H9 (cell line): ENCODE measurements at regions not wholly inside any gene's neighbourhood (a gene's known extent, or its start where the extent isn't known, plus 50 kb on each side); places are given as distances from the start of the nearest gene placed in this dataset.

ENCODE experiments used
- DNase-seq: peaks from one replicate; pipeline ENCODE4 v3.0.0-alpha.2; 2017
- H2AFZ ChIP-seq: one replicate; pipeline ENCODE4 v1.6.1; 2013; ENCODE audit warnings: mild to moderate bottlenecking, low read length, control low read depth, moderate library complexity
- H2AK5ac ChIP-seq: 2 replicates; pipeline ENCODE4 v1.6.1; 2013; ENCODE audit warnings: low read length, control low read depth, mixed read lengths; ENCODE audit not compliant: insufficient read length
- H2BK120ac ChIP-seq: one replicate; pipeline ENCODE4 v1.6.1; 2013; ENCODE audit warnings: low read depth, mild to moderate bottlenecking, low read length, control low read depth, inconsistent platforms; ENCODE audit not compliant: poor library complexity, severe bottlenecking
- H2BK12ac ChIP-seq: 2 replicates; pipeline ENCODE4 v1.6.1; 2013; ENCODE audit warnings: low read length, control low read depth, mixed read lengths, low read depth; ENCODE audit not compliant: insufficient read length
- H2BK15ac ChIP-seq: 2 replicates; pipeline ENCODE4 v1.6.1; 2013; ENCODE audit warnings: low read depth, low read length, control low read depth
- H2BK20ac ChIP-seq: one replicate; pipeline ENCODE4 v1.6.1; 2013; ENCODE audit warnings: low read depth, mild to moderate bottlenecking, low read length, control low read depth, inconsistent platforms; ENCODE audit not compliant: poor library complexity, severe bottlenecking
- H2BK5ac ChIP-seq: 2 replicates; pipeline ENCODE4 v1.6.1; 2013; ENCODE audit warnings: low read length, control low read depth, mixed read lengths; ENCODE audit not compliant: insufficient read length
- H3K14ac ChIP-seq: 2 replicates; pipeline ENCODE4 v1.6.1; 2013; ENCODE audit warnings: low read length, control low read depth; ENCODE audit not compliant: insufficient read depth
- H3K18ac ChIP-seq: 2 replicates; pipeline ENCODE4 v1.6.1; 2013; ENCODE audit warnings: low read depth, mild to moderate bottlenecking, mixed read lengths, low read length, control low read depth; ENCODE audit not compliant: insufficient read length
- H3K23ac ChIP-seq: 2 replicates; pipeline ENCODE4 v1.6.1; 2013; ENCODE audit warnings: low read length, control low read depth, mixed read lengths, low read depth; ENCODE audit not compliant: insufficient read length
- H3K23me2 ChIP-seq: 2 replicates; pipeline ENCODE4 v1.6.1; 2013; ENCODE audit warnings: low read depth, mild to moderate bottlenecking, mixed read lengths, low read length, control low read depth; ENCODE audit not compliant: insufficient read length, poor library complexity, severe bottlenecking
- H3K27ac ChIP-seq: 2 replicates; pipeline ENCODE4 v1.5.1; 2013; ENCODE audit warnings: low read length, control low read depth, mixed read lengths, low read depth; ENCODE audit not compliant: insufficient read length
- H3K27me3 ChIP-seq: 2 replicates; pipeline ENCODE4 v1.6.1; 2013; ENCODE audit warnings: low read length, control low read depth, inconsistent platforms; ENCODE audit not compliant: insufficient read depth
- H3K4ac ChIP-seq: 2 replicates; pipeline ENCODE4 v1.6.1; 2013; ENCODE audit warnings: low read depth, mild to moderate bottlenecking, control low read depth, inconsistent platforms, low read length, moderate library complexity
- H3K4me1 ChIP-seq: 2 replicates; pipeline ENCODE4 v1.6.1; 2013; ENCODE audit warnings: low read length, control low read depth, inconsistent platforms; ENCODE audit not compliant: insufficient read depth
- H3K4me2 ChIP-seq: 2 replicates; pipeline ENCODE4 v1.6.1; 2013; ENCODE audit warnings: low read length, control low read depth, mixed read lengths; ENCODE audit not compliant: insufficient read length, insufficient read depth
- H3K56ac ChIP-seq: 2 replicates; pipeline ENCODE4 v1.6.1; 2013; ENCODE audit warnings: low read depth, mild to moderate bottlenecking, mixed read lengths, low read length, control low read depth; ENCODE audit not compliant: insufficient read length
- H3K79me1 ChIP-seq: 2 replicates; pipeline ENCODE4 v1.6.1; 2013; ENCODE audit warnings: low read depth, mild to moderate bottlenecking, moderate library complexity, low read length, control low read depth, inconsistent platforms; ENCODE audit not compliant: insufficient read depth, poor library complexity, severe bottlenecking
- H3K79me2 ChIP-seq: 2 replicates; pipeline ENCODE4 v1.6.1; 2013; ENCODE audit warnings: low read length, control low read depth, inconsistent platforms; ENCODE audit not compliant: insufficient read depth
- H3K9ac ChIP-seq: 2 replicates; pipeline ENCODE4 v1.6.1; 2013; ENCODE audit warnings: low read length, control low read depth, mixed read lengths; ENCODE audit not compliant: insufficient read length; ENCODE audit errors: extremely low read depth
- H3K9me3 ChIP-seq: one replicate; pipeline ENCODE4 v1.6.1; 2013; ENCODE audit warnings: low read depth, low read length, inconsistent platforms; ENCODE audit not compliant: control insufficient read depth
- H3T11ph ChIP-seq: one replicate; pipeline ENCODE4 v1.6.1; 2013; ENCODE audit warnings: mild to moderate bottlenecking, low read length, control low read depth, inconsistent platforms
- H4K20me1 ChIP-seq: one replicate; pipeline ENCODE4 v1.6.1; 2013; ENCODE audit not compliant: control insufficient read depth, insufficient read length, insufficient read depth
- H4K5ac ChIP-seq: 2 replicates; pipeline ENCODE4 v1.6.1; 2013; ENCODE audit warnings: low read depth, mild to moderate bottlenecking, mixed read lengths, low read length, control low read depth; ENCODE audit not compliant: insufficient read length
- H4K8ac ChIP-seq: replicated peaks from 2 replicates; pipeline ENCODE4 v1.6.1; 2013; ENCODE audit warnings: low read length, control low read depth, mixed read lengths, low read depth; ENCODE audit not compliant: insufficient read length
- H4K91ac ChIP-seq: 2 replicates; pipeline ENCODE4 v1.6.1; 2013; ENCODE audit warnings: low read depth, mild to moderate bottlenecking, moderate library complexity, mixed read lengths, low read length, control low read depth; ENCODE audit not compliant: insufficient read length
- H3K27ac Mint-ChIP-seq, 3 experiments: 2 replicates in 2 of 3; 3 replicates in 1 of 3; pipeline ENCODE4 v1.8.0; 2020 to 2021; ENCODE audit warnings: mixed read lengths in 3 of 3, mild to moderate bottlenecking in 1 of 3, moderate library complexity in 1 of 3
- H3K27me3 Mint-ChIP-seq: 2 replicates; pipeline ENCODE4 v1.8.0; 2021; ENCODE audit warnings: low read depth, mild to moderate bottlenecking, moderate library complexity, mixed read lengths
- H3K36me3 Mint-ChIP-seq, 3 experiments: 2 replicates in 2 of 3; 3 replicates in 1 of 3; pipeline ENCODE4 v1.8.0; 2020 to 2021; ENCODE audit warnings: low read depth in 3 of 3, mixed read lengths in 3 of 3; ENCODE audit not compliant: insufficient read depth in 1 of 3
- H3K4me1 Mint-ChIP-seq, 2 experiments: 2 replicates each; pipeline ENCODE4 v1.8.0; 2020; ENCODE audit warnings: mixed read lengths in 2 of 2
- H3K4me3 Mint-ChIP-seq, 2 experiments: 2 replicates in 1 of 2; 3 replicates in 1 of 2; pipeline ENCODE4 v1.8.0; 2020 to 2021; ENCODE audit warnings: mild to moderate bottlenecking in 2 of 2, mixed read lengths in 2 of 2, moderate library complexity in 1 of 2
- H3K9me3 Mint-ChIP-seq, 2 experiments: 2 replicates in 1 of 2; 3 replicates in 1 of 2; pipeline ENCODE4 v1.8.0; 2020; ENCODE audit warnings: mild to moderate bottlenecking in 2 of 2, mixed read lengths in 2 of 2, moderate library complexity in 1 of 2
- WGBS: extraction: QIAGEN DNeasy Blood & Tissue Kit; methylation state at CpG from one replicate; pipeline ENCODE4 v1.1.7; 2013; ENCODE audit warnings: missing lambda C conversion rate, low lambda C conversion rate, mixed read lengths; ENCODE audit not compliant: insufficient read length; ENCODE audit errors: extremely low coverage; 5-methylcytosine and 5-hydroxymethylcytosine counted together
- TF ChIP-seq, protein P1 (sequence below): fragments of 200-600 bp; sonication (generic); conservative IDR thresholded peaks from 3 replicates; pipeline ENCODE4 v1.8.0; 2021; ENCODE audit warnings: antibody characterized with exemption, mild to moderate bottlenecking

DNA sequence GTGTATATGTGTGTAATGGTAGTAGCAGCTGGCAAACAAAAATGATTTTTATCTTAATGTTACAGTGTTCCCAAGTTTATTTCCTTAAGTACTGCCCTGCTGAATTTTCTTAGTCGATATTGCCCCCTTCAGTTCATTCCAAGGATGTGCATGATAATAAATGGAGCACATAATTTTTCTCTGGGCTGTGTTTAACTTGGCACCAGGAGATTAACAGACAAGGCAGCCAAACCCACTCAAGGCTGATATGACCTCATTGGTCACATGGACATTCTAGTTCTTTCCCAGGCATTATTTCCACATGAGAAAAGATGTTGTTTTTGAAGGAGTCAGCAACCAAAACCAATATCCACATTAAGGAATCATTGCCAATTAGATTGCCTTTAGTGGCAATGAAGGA lies 61.8 kb downstream of the COX7C start:
- no peak overlapping the region for H2BK20ac ChIP-seq
- no peak overlapping the region for H3T11ph ChIP-seq
- H2AFZ ChIP-seq, result no peak overlapping the region
- no peak overlapping the region for H3K4me2 ChIP-seq
- Mint-ChIP-seq H3K9me3 (no peaks in the 10 kb centered on the region), H3K4me1 (peaks cover 5% of the 10 kb centered on the region in 2 experiments; a peak in 3 of 4 replicates), H3K27ac (no peak overlapping the region; a peak in 1 of 7 replicates), H3K36me3 (no peaks in the 10 kb centered on the region), H3K27me3 (no peaks in the 10 kb centered on the region), H3K4me3 (no peak overlapping the region)
- H4K91ac ChIP-seq, result no peak overlapping the region
- no peak overlapping the region for H4K8ac ChIP-seq
- H3K79me2 ChIP-seq, result no peaks in the 10 kb centered on the region
- DNase-seq, result no peak
- no peaks in the 10 kb centered on the region for H3K4me1 ChIP-seq
- no peaks in the 10 kb centered on the region for H3K27me3 ChIP-seq
- no peak overlapping the region for H2BK5ac ChIP-seq
- TF ChIP-seq, protein P1, sequence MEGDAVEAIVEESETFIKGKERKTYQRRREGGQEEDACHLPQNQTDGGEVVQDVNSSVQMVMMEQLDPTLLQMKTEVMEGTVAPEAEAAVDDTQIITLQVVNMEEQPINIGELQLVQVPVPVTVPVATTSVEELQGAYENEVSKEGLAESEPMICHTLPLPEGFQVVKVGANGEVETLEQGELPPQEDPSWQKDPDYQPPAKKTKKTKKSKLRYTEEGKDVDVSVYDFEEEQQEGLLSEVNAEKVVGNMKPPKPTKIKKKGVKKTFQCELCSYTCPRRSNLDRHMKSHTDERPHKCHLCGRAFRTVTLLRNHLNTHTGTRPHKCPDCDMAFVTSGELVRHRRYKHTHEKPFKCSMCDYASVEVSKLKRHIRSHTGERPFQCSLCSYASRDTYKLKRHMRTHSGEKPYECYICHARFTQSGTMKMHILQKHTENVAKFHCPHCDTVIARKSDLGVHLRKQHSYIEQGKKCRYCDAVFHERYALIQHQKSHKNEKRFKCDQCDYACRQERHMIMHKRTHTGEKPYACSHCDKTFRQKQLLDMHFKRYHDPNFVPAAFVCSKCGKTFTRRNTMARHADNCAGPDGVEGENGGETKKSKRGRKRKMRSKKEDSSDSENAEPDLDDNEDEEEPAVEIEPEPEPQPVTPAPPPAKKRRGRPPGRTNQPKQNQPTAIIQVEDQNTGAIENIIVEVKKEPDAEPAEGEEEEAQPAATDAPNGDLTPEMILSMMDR, result peak; percentile 85
- H4K20me1 ChIP-seq, result no peaks in the 10 kb centered on the region
- no peaks in the 10 kb centered on the region for H3K79me1 ChIP-seq
- H3K18ac ChIP-seq, result no peak overlapping the region
- no peak overlapping the region for H3K9ac ChIP-seq
- H3K56ac ChIP-seq, result no peak overlapping the region
- H3K27ac ChIP-seq, result no peak overlapping the region
- no peak overlapping the region for H2BK12ac ChIP-seq
- no peak overlapping the region for H2BK120ac ChIP-seq
- no peak overlapping the region for H2BK15ac ChIP-seq
- no peaks in the 10 kb centered on the region for H3K9me3 ChIP-seq
- WGBS, result no CpG with 5 or more reads among the region's 1 CpG
- H3K23me2 ChIP-seq, result no peaks in the 10 kb centered on the region
- H2AK5ac ChIP-seq, result no peak overlapping the region
- H4K5ac ChIP-seq, result no peak overlapping the region
- H3K23ac ChIP-seq, result no peak overlapping the region
- no peak overlapping the region for H3K14ac ChIP-seq
- no peak overlapping the region for H3K4ac ChIP-seq
